Heart left ventricle (tissue), 16 donors: ENCODE measurements at regions not wholly inside any gene's neighbourhood (a gene's known extent, or its start where the extent isn't known, plus 50 kb on each side); places are given as distances from the start of the nearest gene placed in this dataset.
A peak's percentile ranks its signal among the peaks of the same experiment; 100 is the strongest.

Experiments
- ATAC-seq, 4 donors: fragments of 200-7000 bp; cut with Tn5 transposase; one replicate each; pipeline ENCODE4 v1.9.1; 2020 to 2022; ENCODE audit warnings: moderate library complexity in 4 of 4, mild to moderate bottlenecking in 3 of 4, moderate number of reproducible peaks in 1 of 4
- DNase-seq, 5 donors: peaks; one replicate each; pipeline ENCODE4 v3.0.0-alpha.2; 2020
- H3K27ac ChIP-seq, 12 donors: fragments of 200-600 bp; sonication (generic) in 4 of 12; one replicate each; pipeline versions ENCODE4 v1.5.0 to v1.8.0; 2016 to 2022; ENCODE audit warnings: mild to moderate bottlenecking in 2 of 12
- H3K27me3 ChIP-seq, 9 donors: fragments of 200-600 bp; sonication (generic) in 2 of 9; one replicate each; pipeline versions ENCODE4 v1.5.1 to v1.8.0; 2016 to 2022; ENCODE audit warnings: mild to moderate bottlenecking in 3 of 9
- H3K36me3 ChIP-seq, 9 donors: fragments of 200-600 bp; sonication (generic) in 2 of 9; one replicate each; pipeline versions ENCODE4 v1.5.0 to v1.8.0; 2018 to 2022; ENCODE audit warnings: mild to moderate bottlenecking in 2 of 9
- H3K4me1 ChIP-seq, 12 donors: fragments of 200-600 bp; sonication (generic) in 4 of 12; one replicate each; pipeline versions ENCODE4 v1.5.0 to v1.8.0; 2016 to 2022; ENCODE audit warnings: mild to moderate bottlenecking in 3 of 12
- H3K4me3 ChIP-seq, 12 donors: fragments of 200-600 bp; sonication (generic) in 4 of 12; one replicate each; pipeline versions ENCODE4 v1.5.0 to v1.8.0; 2017 to 2022; ENCODE audit warnings: mild to moderate bottlenecking in 9 of 12, moderate library complexity in 4 of 12
- H3K9me3 ChIP-seq, 12 donors: fragments of 200-600 bp; sonication (generic) in 4 of 12; one replicate each; pipeline versions ENCODE4 v1.5.0 to v1.8.0; 2016 to 2022; ENCODE audit warnings: mild to moderate bottlenecking in 1 of 12
- POLR2A ChIP-seq, 2 donors: fragments of 450-650 bp; IDR thresholded peaks; one replicate each; pipeline ENCODE4 v1.6.1; 2017; ENCODE audit warnings: antibody characterized with exemption in 2 of 2, mild to moderate bottlenecking in 2 of 2, moderate library complexity in 2 of 2
- WGBS, 4 donors: extraction: QIAGEN DNeasy Blood & Tissue Kit in 2 of 4; methylation state at CpG; one replicate each; pipeline versions ENCODE4 v1.1.5 to v1.1.7; 2013 to 2018; 5-methylcytosine and 5-hydroxymethylcytosine counted together
- intact Hi-C, 10 donors: fragments of 100-400 bp; cut with DNase I; formaldehyde crosslinking; loops; one replicate each; pipeline versions ENCODE4 v1.11.1 to v1.14.2; 2022
- TF ChIP-seq, protein P1 (sequence below), 12 donors: fragments of 200-600 bp; sonication (generic) in 4 of 12; IDR thresholded peaks; one replicate each; pipeline versions ENCODE4 v1.5.0 to v1.8.0; 2018 to 2022; ENCODE audit warnings: antibody characterized with exemption in 12 of 12, mild to moderate bottlenecking in 5 of 12
- donor health status: ischemic (EF 13 %, LVEDD 7.1; RV severe dilation, severe dysfunction).
- donor health status: healthy with polysubstance abuse.
- donor health status: DM: no; HTN: yes; CAD: no.
- donor health status: DM: no; HTN: no; CAD: no.
- donor health status: ischemic (EF 25% LVEDD 6.9; RV normal size, moderate dysfunction).
- donor health status: ischemic (EF 25% LVEDD 5.7; RV mildly dilated, moderate dysfunction).
- donor health status: healthy.
- donor health status: DM: yes; HTN: yes; CAD: no.
- donor health status: ischemic (EF 35%, LVEDD 5.7; RV mildly dilated, moderate dysfunction).
- donor health status: nonischemic (EF 11% LVEDD 7.7; RV severe dilation, severe dysfunction).
- donor health status: DM: yes; HTN: yes; CAD: no.
- donor health status: PGD.
- donor health status: ischemic (EF 29% LVEDD 5.4; RV normal size, mild dysfunction).
- donor health status: nonischemic (EF 23%, LVEDD 6.1; RV moderate dilation, normal function).

DNA sequence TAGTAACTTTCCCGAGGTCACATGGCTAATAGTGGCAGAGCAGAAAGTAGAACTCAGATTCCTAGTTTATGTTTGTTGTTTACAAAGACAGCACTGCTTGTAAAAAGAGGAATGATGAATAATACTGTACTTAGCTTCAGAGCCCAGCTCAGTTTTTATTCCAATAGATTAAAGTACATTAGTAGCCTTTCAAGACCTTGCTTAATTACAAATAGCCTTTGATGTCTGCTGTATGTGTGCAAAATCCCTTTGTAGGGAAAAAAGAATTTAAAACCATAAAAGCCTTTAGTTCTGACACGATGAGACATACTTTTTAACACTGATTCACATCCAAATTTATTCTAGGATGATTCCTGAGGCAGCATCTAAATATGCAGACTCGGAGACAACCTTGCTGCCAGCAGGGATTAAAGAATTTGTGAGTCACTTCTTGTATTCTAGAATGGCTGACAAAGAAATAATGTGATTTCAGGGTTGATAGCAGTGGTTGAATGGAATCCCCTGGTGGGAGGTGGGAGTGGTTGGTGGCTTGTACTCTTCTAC lies 324.2 kb upstream of the TGFBR2 start:
- peak in 1 of 5 donors; percentile 31 for DNase-seq
- Histone ChIP-seq H3K36me3 (no peaks in the 10 kb centered on the region), H3K4me1 (peaks cover 0 to 39% (median 13%) of the 10 kb centered on the region in 12 donors), H3K27ac (peak overlapping the region in 3 of 12 donors; percentile 0 to 6 (median 3)), H3K27me3 (no peaks in the 10 kb centered on the region), H3K9me3 (peaks cover 0 to 7% (median 0%) of the 10 kb centered on the region in 12 donors), H3K4me3 (no peak overlapping the region)
- WGBS, 4 donors, result 61 to 74% (median 64%) methylated on average over 3 of the region's 3 CpGs
- no peak for TF ChIP-seq POLR2A (IDR thresholded peaks at IDR 0.05)
- TF ChIP-seq, protein P1, sequence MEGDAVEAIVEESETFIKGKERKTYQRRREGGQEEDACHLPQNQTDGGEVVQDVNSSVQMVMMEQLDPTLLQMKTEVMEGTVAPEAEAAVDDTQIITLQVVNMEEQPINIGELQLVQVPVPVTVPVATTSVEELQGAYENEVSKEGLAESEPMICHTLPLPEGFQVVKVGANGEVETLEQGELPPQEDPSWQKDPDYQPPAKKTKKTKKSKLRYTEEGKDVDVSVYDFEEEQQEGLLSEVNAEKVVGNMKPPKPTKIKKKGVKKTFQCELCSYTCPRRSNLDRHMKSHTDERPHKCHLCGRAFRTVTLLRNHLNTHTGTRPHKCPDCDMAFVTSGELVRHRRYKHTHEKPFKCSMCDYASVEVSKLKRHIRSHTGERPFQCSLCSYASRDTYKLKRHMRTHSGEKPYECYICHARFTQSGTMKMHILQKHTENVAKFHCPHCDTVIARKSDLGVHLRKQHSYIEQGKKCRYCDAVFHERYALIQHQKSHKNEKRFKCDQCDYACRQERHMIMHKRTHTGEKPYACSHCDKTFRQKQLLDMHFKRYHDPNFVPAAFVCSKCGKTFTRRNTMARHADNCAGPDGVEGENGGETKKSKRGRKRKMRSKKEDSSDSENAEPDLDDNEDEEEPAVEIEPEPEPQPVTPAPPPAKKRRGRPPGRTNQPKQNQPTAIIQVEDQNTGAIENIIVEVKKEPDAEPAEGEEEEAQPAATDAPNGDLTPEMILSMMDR (IDR thresholded peaks at IDR 0.05), result no peak
- ATAC-seq, result peak in 1 of 4 donors; percentile 48
- intact Hi-C loops, result loop anchor here in 1 of 10 donors (5.0 kb wide), 1 partner anchor 45 kb away; no protein-coding TSS in a partner anchor

- DNase-seq (no peak), ATAC-seq (peak in 2 of 4 donors; percentile 4 to 35)
- peak overlapping the region in 10 of 12 donors; percentile 17 to 81 (median 49) for H3K27ac ChIP-seq
- TF ChIP-seq, protein P1 (IDR thresholded peaks at IDR 0.05), result no peak
- no peak for TF ChIP-seq POLR2A (IDR thresholded peaks at IDR 0.05)
- H3K9me3 ChIP-seq, result no peaks in the 10 kb centered on the region
- H3K27me3 ChIP-seq, result no peaks in the 10 kb centered on the region
- WGBS, 4 donors, result 66 to 75% (median 71%) methylated on average over 5 of the region's 5 CpGs
- peaks cover 0 to 61% (median 23%) of the 10 kb centered on the region in 12 donors for H3K4me1 ChIP-seq
- H3K36me3 ChIP-seq, result no peaks in the 10 kb centered on the region
- intact Hi-C loops, result loop anchor here in 5 of 10 donors (5.0 kb wide), 3 partner anchors 53 to 337 kb away; no protein-coding TSS in a partner anchor
- no peak overlapping the region for H3K4me3 ChIP-seq
Observed at GRCh38 chr3:30285188-30286006, 321.0 kb upstream of the TGFBR2 start.

- Histone ChIP-seq H3K36me3 (no peaks in the 10 kb centered on the region), H3K27me3 (no peaks in the 10 kb centered on the region), H3K4me3 (no peak overlapping the region), H3K4me1 (peaks cover 0 to 62% (median 23%) of the 10 kb centered on the region in 12 donors), H3K9me3 (no peaks in the 10 kb centered on the region), H3K27ac (peak overlapping the region in 11 of 12 donors; percentile 2 to 81 (median 57))
- DNase-seq (peak; percentile 60 to 86 (median 76)), ATAC-seq (peak; percentile 83 to 95 (median 94))
- intact Hi-C loops, result loop anchor here in 5 of 10 donors (5.0 kb wide), 3 partner anchors 54 to 336 kb away; no protein-coding TSS in a partner anchor
- TF ChIP-seq POLR2A (IDR thresholded peaks at IDR 0.05), result no peak
- TF ChIP-seq, protein P1 (IDR thresholded peaks at IDR 0.05), result no peak
- WGBS, 4 donors, result 16 to 35% (median 29%) methylated on average over 1 of the region's 1 CpG
Observed at GRCh38 chr3:30286007-30286669, 320.3 kb upstream of the TGFBR2 start.
